NCI-H345 treated with DMSO at 0.1 percent for 48 hours (cell line): ENCODE measurements at regions not wholly inside any gene's neighbourhood (a gene's known extent, or its start where the extent isn't known, plus 50 kb on each side); places are given as distances from the start of the nearest gene placed in this dataset.
"Not testable (repeated sequence)": the region's sequence is repeated elsewhere in the genome, so short reads cannot be mapped to it uniquely, and the experiment has no call there.

Experiments
- DNase-seq: peaks from one replicate; lab custom pipeline; 2025; ENCODE audit not compliant: unreplicated experiment; lab: John Stamatoyannopoulos, UW

GRCh38 chr10:120047926-120048325, 155.4 kb downstream of the SEC23IP start:
- DNase-seq, result no peak

DNA sequence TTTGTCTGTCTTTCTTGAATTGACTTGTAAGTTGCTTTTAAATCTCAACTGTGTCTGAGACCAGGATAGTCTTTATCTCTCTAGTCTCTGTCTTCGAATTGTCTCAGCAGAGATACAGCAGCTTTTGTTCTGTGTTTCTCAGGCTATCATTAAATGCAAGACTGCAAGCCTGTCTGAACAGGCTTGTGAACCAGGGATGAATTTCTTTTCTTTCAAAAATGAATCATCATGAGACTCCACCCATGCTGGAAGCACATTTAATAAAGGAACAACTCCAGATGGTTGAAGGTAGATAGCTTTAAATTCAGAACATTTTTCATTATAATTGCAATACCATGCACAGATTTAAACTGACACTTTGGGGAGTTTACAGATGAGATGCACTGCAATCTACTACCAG, 155.9 kb downstream of the SEC23IP start:
- DNase-seq, result no peak

DNA sequence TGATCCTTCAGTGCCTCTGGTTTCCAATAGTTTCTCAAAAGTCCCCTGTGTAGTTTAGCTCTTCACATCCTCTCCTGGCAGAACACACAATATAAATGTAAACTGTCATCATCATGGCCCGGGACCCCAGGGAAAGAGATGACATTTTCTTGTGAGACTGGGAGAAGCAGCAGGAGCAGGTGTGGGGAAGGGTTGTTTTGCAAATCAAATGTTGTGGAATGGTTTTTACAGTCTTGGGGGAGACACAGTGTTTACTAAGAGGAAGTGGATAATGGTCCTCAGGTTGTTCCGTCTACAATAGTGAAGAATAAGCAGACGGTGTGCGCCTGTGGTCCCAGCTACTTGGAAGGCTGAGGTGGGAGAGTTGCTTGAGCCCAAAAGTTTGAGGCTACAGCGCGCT, 159.1 kb downstream of the SEC23IP start:
- DNase-seq, result no peak

GRCh38 chr10:120052964-120053702, 160.6 kb downstream of the SEC23IP start:
- DNase-seq, result no peak

DNA sequence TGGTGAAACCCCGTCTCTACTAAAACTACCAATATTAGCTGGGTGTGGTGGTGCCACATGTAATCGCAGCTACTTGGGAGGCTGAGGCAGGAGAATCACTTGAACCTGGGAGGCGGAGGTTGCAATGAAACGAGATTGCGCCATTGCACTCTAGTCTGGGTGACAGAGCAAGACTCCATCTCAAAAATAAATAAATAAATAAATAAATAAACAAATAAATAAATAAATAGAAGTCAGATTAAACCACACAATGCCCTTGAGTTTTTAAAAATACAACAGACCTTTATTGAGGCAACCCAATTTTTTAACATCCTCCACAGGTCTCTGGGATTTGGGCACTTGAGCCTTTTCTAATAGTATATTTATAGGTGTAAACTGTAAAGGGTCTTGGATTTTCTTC, 167.3 kb downstream of the SEC23IP start:
- DNase-seq, result not testable (repeated sequence)

GRCh38 chr10:120067427-120067826, 174.9 kb downstream of the SEC23IP start:
- no peak for DNase-seq

DNA sequence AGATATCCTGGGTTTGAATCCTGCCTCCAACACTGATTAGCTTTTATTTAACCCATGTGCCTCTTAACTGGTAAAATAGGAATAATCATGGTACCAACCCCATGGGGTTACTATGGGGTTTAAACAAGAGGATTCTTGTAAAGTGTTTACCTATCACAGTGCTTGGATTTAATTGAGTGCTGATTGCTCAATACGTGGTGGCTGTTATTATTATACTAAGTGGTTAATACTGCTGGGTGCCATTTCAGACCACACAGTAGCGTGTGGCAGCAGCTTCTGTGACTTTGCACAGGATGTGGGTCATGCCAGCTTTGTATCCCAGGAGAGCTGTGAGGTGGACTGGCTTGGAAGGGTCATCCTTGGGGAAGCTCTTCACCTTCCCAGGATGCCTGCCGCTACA, 177.2 kb downstream of the SEC23IP start:
- no peak for DNase-seq

- no peak for DNase-seq
These were observed 182.8 kb downstream of the SEC23IP start for GRCh38 chr10:120075349-120075748.

DNA sequence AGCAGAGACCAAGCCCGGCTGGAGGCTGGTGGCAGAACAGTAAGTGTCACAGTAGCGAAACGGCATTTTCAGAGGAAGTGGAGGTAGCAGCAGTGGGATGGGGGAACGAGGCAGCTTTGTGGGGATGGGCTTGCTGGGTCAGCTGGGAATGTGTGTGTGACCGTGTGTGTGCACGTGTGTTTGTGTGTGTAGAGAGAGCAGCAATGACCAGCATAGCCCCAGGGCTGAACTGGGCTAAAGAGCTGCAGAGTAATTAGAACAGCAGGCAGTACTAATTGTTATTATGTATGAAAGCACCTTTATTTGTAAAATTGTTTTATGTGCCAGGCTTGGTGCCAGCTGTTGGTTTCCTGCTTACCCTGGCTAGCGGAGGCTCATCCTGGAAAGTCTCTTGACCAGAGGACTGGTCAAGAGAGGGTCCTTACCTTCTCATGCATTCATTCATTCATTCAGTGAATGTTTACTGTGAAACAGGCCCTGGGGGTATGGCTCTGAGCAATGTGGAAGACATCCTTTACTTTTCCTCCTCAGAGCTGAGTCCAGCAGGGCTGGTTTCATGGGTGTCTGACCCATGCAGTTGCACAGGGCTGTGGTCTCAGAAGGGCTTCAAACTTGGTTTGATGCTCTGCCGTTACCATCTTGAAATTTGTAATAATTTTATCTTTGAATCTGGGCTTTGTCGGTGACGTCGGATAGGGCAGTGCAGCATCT, 184.6 kb downstream of the SEC23IP start:
- DNase-seq, result peak; percentile 16

DNA sequence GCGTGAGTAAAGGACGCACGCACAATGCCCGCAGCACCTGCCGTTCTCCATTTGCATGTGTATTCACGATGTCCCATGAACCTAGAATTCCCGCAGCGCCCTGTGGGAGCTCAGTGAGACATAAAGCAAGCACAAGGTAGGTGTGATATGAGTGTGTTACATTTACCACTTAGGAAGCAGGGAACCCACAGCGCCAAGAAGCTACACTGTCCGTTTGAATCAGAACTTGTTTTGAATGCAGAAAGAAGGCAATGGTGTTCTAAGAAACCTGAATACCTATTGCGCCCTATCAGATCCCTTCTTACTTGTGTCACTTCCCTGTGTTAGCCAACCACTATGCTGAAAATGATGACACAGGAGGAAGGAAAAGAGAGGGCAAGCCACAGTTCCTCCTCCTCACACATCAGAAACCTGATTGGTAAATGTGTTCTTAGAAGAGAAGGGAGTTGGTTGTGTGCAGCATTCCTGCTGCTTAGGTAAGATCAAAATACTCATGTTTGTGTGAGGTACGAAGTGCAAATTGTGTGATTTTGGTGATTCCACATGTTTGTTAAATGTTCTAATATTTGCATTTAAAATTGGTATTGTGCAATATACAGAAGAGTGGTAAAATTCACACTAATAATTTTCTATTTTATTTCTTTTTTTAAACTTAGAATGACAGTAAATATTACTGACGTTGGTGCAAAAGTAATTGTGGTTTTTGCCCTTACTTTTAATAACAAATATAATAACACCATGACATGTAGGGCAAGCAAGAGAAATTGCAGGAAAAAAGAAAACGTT, 185.4 kb downstream of the SEC23IP start:
- peak; percentile 78 for DNase-seq

DNA sequence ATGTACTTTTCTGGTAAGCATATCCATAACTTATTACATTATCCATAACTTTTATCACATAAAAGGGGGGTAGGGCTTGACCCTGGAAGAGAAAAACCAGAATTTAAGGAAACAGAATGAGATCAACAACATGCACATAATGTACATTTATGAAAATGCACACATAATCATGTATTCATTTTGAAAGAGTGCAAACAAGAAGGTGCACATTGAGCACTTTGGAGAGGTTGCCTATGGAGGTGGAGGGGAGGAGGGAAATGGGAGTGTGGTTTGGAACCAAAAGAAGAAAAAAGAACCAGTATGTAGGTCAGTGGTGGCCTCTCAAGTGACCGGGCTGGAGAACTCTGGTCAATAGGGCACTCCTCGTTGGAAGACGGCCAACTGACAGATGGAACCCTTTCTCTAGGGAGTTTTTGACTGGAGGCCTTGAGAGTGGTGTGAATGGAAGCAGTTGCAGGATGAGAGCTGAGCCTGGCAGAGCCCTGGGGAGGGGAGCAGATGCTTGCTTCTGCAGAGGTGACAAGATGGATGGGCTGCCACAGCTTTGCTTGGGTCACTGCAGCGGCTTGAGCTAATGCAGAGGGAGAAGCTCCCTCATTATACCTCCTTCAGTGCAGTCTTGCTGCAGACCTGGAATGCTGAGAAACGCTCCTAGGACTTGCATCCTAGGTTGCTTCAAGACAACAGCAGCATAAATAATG, 192.7 kb downstream of the SEC23IP start:
- no peak for DNase-seq

GRCh38 chr10:120086066-120086465, 193.5 kb downstream of the SEC23IP start:
- DNase-seq, result no peak

GRCh38 chr10:120087109-120087508, 194.6 kb downstream of the SEC23IP start:
- no peak for DNase-seq

DNA sequence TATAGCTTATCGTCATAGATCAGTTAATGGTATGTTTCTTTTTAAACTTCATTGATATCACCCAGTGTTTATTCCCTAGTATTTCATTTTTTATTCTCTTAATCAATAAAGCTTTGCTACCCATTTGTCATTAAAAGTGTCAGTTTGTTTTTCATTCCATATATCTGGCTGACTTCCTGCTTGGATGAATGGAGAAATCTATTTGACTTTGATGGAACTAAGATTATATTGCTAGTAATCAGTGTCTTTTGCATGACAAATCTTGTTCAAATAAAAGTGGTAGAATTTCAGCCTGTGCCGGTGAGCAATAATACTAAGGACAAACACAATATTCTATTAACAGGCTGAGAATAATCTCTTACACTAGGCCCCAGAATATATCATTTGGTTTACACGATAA, 203.3 kb downstream of the SEC23IP start:
- DNase-seq, result no peak

GRCh38 chr10:120097766-120098165, 205.2 kb downstream of the SEC23IP start:
- no peak for DNase-seq

DNA sequence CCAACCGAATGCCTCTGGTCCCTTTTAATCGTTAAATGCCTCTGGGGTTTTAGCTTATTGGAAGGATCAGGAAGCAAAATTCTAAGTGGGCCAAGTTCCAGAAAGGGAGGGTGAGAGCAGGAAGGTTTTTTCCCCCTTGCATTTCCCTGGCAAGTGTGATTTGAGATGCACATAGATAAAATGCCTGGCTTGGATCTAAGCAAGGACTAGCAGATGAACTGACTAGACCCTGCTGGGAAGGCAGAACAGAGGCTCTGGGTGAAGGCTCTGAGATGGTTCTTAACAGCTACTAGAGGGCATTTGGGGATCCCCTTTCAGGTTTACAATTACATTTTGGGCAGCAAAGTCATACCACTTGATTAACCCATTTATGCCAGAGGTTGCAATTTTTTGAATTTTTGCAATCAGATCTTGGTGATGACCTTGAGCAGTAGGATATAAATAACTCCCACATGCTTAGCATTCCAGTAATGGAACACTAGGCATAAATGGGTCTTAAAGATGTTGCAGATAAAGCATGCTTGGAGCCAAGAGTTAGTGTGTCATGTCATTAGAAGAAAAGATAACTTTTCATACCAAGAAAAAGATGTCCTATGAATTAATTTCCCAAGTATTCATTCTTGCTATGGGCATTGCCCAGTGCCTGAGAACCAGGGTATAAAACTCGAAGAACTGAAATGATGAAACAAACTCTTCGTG, 205.9 kb downstream of the SEC23IP start:
- no peak for DNase-seq

GRCh38 chr10:120103738-120104560, 211.4 kb downstream of the SEC23IP start:
- no peak for DNase-seq

DNA sequence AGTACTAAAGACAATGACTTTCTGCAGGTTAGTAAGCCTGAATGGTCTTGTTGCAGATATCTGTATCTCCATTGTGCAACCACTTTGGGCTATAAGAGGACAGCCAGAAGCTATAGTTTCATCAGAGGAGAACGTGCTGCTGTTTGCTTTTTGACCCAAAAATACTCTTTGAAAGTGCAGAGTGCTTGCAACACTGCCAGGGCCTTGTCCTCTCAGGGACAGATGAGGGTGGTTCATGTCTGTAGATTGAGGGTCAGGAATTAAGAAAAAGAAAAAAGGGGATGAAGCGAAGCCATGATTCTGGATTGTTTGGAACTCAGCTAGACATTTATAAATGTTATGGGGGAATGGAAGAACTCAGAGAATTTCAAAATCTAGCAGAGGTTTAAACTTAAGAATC, 212.5 kb downstream of the SEC23IP start:
- no peak for DNase-seq

GRCh38 chr10:120105492-120105891, 213.0 kb downstream of the SEC23IP start:
- DNase-seq, result no peak

DNA sequence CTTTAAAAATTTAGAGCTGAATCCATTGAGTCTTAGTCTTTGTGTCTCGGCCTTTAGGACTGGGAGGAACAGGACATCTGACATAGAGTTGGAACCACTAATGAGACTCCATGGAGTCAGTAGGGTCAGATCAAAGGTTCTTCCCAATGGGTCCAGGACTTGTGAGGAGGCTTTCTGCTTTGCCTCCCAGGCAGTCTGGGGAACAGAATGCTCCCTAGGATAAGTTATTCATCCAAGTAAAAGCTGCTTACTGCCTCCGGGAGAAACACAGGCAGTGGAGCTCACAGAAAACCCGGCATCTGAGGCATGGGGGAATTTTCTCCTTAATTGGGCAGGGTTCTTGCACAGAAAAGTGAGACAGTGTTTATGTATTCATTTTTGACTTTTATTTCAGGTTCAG, 216.4 kb downstream of the SEC23IP start:
- no peak for DNase-seq
